Femur (tissue), 1 donor: ENCODE measurements at regions not wholly inside any gene's neighbourhood (a gene's known extent, or its start where the extent isn't known, plus 50 kb on each side); places are given as distances from the start of the nearest gene placed in this dataset.
A peak's percentile ranks its signal among the peaks of the same experiment; 100 is the strongest.

Source experiments
- DNase-seq: peaks from one replicate; pipeline ENCODE4 v3.0.0-alpha.2; 2017

- DNase-seq = no peak
These were observed 81.3 kb upstream of the TNS3 start for GRCh38 chr7:47663213-47663612.

GRCh38 chr7:47661051-47661714, 79.3 kb upstream of the TNS3 start:
- no peak for DNase-seq

- no peak for DNase-seq
These were observed 78.0 kb upstream of the TNS3 start for GRCh38 chr7:47659664-47660462.

- no peak for DNase-seq
These were observed 77.2 kb upstream of the TNS3 start for GRCh38 chr7:47658886-47659635.

GRCh38 chr7:47657126-47657525, 75.2 kb upstream of the TNS3 start:
- no peak for DNase-seq

GRCh38 chr7:47654672-47655298, 72.9 kb upstream of the TNS3 start:
- DNase-seq = peak; percentile 69

GRCh38 chr7:47653550-47654411, 71.9 kb upstream of the TNS3 start:
- no peak for DNase-seq

- DNase-seq = no peak
These were observed 70.7 kb upstream of the TNS3 start for GRCh38 chr7:47652591-47652990.

- DNase-seq = no peak
These were observed 69.7 kb upstream of the TNS3 start for GRCh38 chr7:47651355-47652317.

- DNase-seq = no peak
These were observed 68.0 kb upstream of the TNS3 start for GRCh38 chr7:47649919-47650318.

- peak; percentile 50 for DNase-seq
These were observed 66.5 kb upstream of the TNS3 start for GRCh38 chr7:47648275-47648925.

- no peak for DNase-seq
These were observed 66.0 kb upstream of the TNS3 start for GRCh38 chr7:47647918-47648250.

- DNase-seq = peak; percentile 53
These were observed 65.4 kb upstream of the TNS3 start for GRCh38 chr7:47647181-47647917.

GRCh38 chr7:47643716-47644400, 61.9 kb upstream of the TNS3 start:
- DNase-seq = no peak

GRCh38 chr7:47640265-47640664, 58.4 kb upstream of the TNS3 start:
- no peak for DNase-seq

- no peak for DNase-seq
These were observed 57.7 kb upstream of the TNS3 start for GRCh38 chr7:47639495-47640110.

- DNase-seq = peak; percentile 73
These were observed 56.9 kb upstream of the TNS3 start for GRCh38 chr7:47638679-47639315.
